ENCODE measurements at regions not wholly inside any gene's neighbourhood (a gene's known extent, or its start where the extent isn't known, plus 50 kb on each side); places are given as distances from the start of the nearest gene placed in this dataset.
"Not testable (repeated sequence)": the region's sequence is repeated elsewhere in the genome, so short reads cannot be mapped to it uniquely, and the experiment has no call there.

- in situ Hi-C loops (cut with MboI; ENCODE audit: low sequenced_read_pairs): no loop called here
These were observed 568.0 kb upstream of the KLF4 start for GRCh38 chr9:108057421-108058134.

- in situ Hi-C loops (cut with MboI; ENCODE audit: low sequenced_read_pairs): no loop called here
These were observed 567.3 kb upstream of the KLF4 start for GRCh38 chr9:108056805-108057386.

- in situ Hi-C loops (cut with MboI; ENCODE audit: low sequenced_read_pairs): no loop called here
These were observed 566.7 kb upstream of the KLF4 start for GRCh38 chr9:108056084-108056804.

GRCh38 chr9:108054131-108054630 lies 564.6 kb upstream of the KLF4 start:
- in situ Hi-C loops (cut with MboI; ENCODE audit: low sequenced_read_pairs): no loop called here

- in situ Hi-C loops (cut with MboI; ENCODE audit: low sequenced_read_pairs): no loop called here
These were observed 564.0 kb upstream of the KLF4 start for GRCh38 chr9:108053555-108054061.

- in situ Hi-C loops (cut with MboI; ENCODE audit: low sequenced_read_pairs): no loop called here
These were observed 563.0 kb upstream of the KLF4 start for GRCh38 chr9:108052431-108053080.

- in situ Hi-C loops (cut with MboI; ENCODE audit: low sequenced_read_pairs): no loop called here
These were observed 561.3 kb upstream of the KLF4 start for GRCh38 chr9:108050894-108051293.

- in situ Hi-C loops (cut with MboI; ENCODE audit: low sequenced_read_pairs): no loop called here
These were observed 560.3 kb upstream of the KLF4 start for GRCh38 chr9:108049671-108050494.

GRCh38 chr9:108049026-108049607 lies 559.5 kb upstream of the KLF4 start:
- in situ Hi-C loops (cut with MboI; ENCODE audit: low sequenced_read_pairs): no loop called here

GRCh38 chr9:108048406-108049025 lies 558.9 kb upstream of the KLF4 start:
- in situ Hi-C loops (cut with MboI; ENCODE audit: low sequenced_read_pairs): no loop called here

GRCh38 chr9:108047777-108048176 lies 558.2 kb upstream of the KLF4 start:
- in situ Hi-C loops (cut with MboI; ENCODE audit: low sequenced_read_pairs): not testable (repeated sequence)

- in situ Hi-C loops (cut with MboI; ENCODE audit: low sequenced_read_pairs): no loop called here
These were observed 557.7 kb upstream of the KLF4 start for GRCh38 chr9:108047264-108047663.

- in situ Hi-C loops (cut with MboI; ENCODE audit: low sequenced_read_pairs): no loop called here
These were observed 556.3 kb upstream of the KLF4 start for GRCh38 chr9:108045851-108046250.

- in situ Hi-C loops (cut with MboI; ENCODE audit: low sequenced_read_pairs): no loop called here
These were observed 554.0 kb upstream of the KLF4 start for GRCh38 chr9:108043585-108043984.

- in situ Hi-C loops (cut with MboI; ENCODE audit: low sequenced_read_pairs): no loop called here
These were observed 552.0 kb upstream of the KLF4 start for GRCh38 chr9:108041551-108041950.

- in situ Hi-C loops (cut with MboI; ENCODE audit: low sequenced_read_pairs): no loop called here
These were observed 551.2 kb upstream of the KLF4 start for GRCh38 chr9:108040783-108041182.

GRCh38 chr9:108039493-108039892 lies 549.9 kb upstream of the KLF4 start:
- in situ Hi-C loops (cut with MboI; ENCODE audit: low sequenced_read_pairs): no loop called here

GRCh38 chr9:108039012-108039411 lies 549.4 kb upstream of the KLF4 start:
- in situ Hi-C loops (cut with MboI; ENCODE audit: low sequenced_read_pairs): no loop called here

GRCh38 chr9:108035487-108035886 lies 545.9 kb upstream of the KLF4 start:
- in situ Hi-C loops (cut with MboI; ENCODE audit: low sequenced_read_pairs): no loop called here
